Right renal pelvis (tissue), 4 donors: ENCODE measurements at regions not wholly inside any gene's neighbourhood (a gene's known extent, or its start where the extent isn't known, plus 50 kb on each side); places are given as distances from the start of the nearest gene placed in this dataset.
"Not testable (repeated sequence)": the region's sequence is repeated elsewhere in the genome, so short reads cannot be mapped to it uniquely, and the experiment has no call there.

Experiments
- DNase-seq, 4 donors: peaks; one replicate each; pipeline ENCODE4 v3.0.0-alpha.2; 2013; ENCODE audit warnings: low read depth in 4 of 4, low spot score in 3 of 4, missing footprints in 1 of 4

GRCh38 chr11:71383461-71383860, 64.7 kb downstream of the DHCR7 start:
- DNase-seq, result no peak

GRCh38 chr11:71381781-71382505, 66.2 kb downstream of the DHCR7 start:
- DNase-seq, result no peak

GRCh38 chr11:71379701-71380100, 68.5 kb downstream of the DHCR7 start:
- DNase-seq, result no peak

GRCh38 chr11:71373791-71374454, 74.3 kb downstream of the DHCR7 start:
- DNase-seq, result no peak

- peak in 1 of 4 donors; percentile 12 for DNase-seq
These were observed 75.2 kb downstream of the DHCR7 start for GRCh38 chr11:71372693-71373657.

GRCh38 chr11:71371674-71372069, 76.5 kb downstream of the DHCR7 start:
- no peak for DNase-seq

GRCh38 chr11:71370895-71371673, 77.1 kb downstream of the DHCR7 start:
- DNase-seq, result no peak

- DNase-seq, result no peak
These were observed 78.0 kb downstream of the DHCR7 start for GRCh38 chr11:71370020-71370747.

- no peak for DNase-seq
These were observed 78.8 kb downstream of the DHCR7 start for GRCh38 chr11:71369411-71369810.

- DNase-seq, result no peak
These were observed 79.2 kb downstream of the DHCR7 start for GRCh38 chr11:71368966-71369365.

- no peak for DNase-seq
These were observed 80.4 kb downstream of the DHCR7 start for GRCh38 chr11:71367756-71368155.

- DNase-seq, result not testable (repeated sequence)
These were observed 80.9 kb downstream of the DHCR7 start for GRCh38 chr11:71367276-71367675.

- DNase-seq, result no peak
These were observed 82.1 kb downstream of the DHCR7 start for GRCh38 chr11:71366076-71366475.

- no peak for DNase-seq
These were observed 82.6 kb downstream of the DHCR7 start for GRCh38 chr11:71365626-71366025.

GRCh38 chr11:71364806-71365205, 83.4 kb downstream of the DHCR7 start:
- DNase-seq, result no peak

- no peak for DNase-seq
These were observed 84.0 kb downstream of the DHCR7 start for GRCh38 chr11:71364176-71364671.

- no peak for DNase-seq
These were observed 84.5 kb downstream of the DHCR7 start for GRCh38 chr11:71363721-71364120.

- no peak for DNase-seq
These were observed 89.1 kb downstream of the DHCR7 start for GRCh38 chr11:71358963-71359567.

GRCh38 chr11:71358122-71358728, 90.0 kb downstream of the DHCR7 start:
- DNase-seq, result no peak
